NT2/D1 (cell line): ENCODE measurements at regions not wholly inside any gene's neighbourhood (a gene's known extent, or its start where the extent isn't known, plus 50 kb on each side); places are given as distances from the start of the nearest gene placed in this dataset.

ENCODE experiments used
- DNase-seq: peaks from one replicate; pipeline ENCODE4 v3.0.0-alpha.2; 2011; ENCODE audit warnings: low read depth, low spot score
- H3K27me3 ChIP-seq: 2 replicates; pipeline ENCODE4 v1.6.0; 2011; ENCODE audit warnings: mild to moderate bottlenecking; ENCODE audit not compliant: insufficient read length, insufficient read depth
- H3K36me3 ChIP-seq: 2 replicates; pipeline ENCODE4 v1.6.1; 2011; ENCODE audit warnings: mild to moderate bottlenecking, low read length, mixed read lengths; ENCODE audit not compliant: insufficient read depth, insufficient read length
- H3K4me1 ChIP-seq: 2 replicates; pipeline ENCODE4 v1.5.1; 2011; ENCODE audit not compliant: insufficient read depth, insufficient read length
- H3K4me3 ChIP-seq: 2 replicates; pipeline ENCODE4 v1.5.1; 2011; ENCODE audit warnings: low read depth; ENCODE audit not compliant: insufficient read length
- H3K9ac ChIP-seq: 2 replicates; pipeline ENCODE4 v1.6.0; 2011; ENCODE audit warnings: low read depth; ENCODE audit not compliant: insufficient read length
- H3K9me3 ChIP-seq: 2 replicates; pipeline ENCODE4 v1.5.1; 2011; ENCODE audit warnings: mild to moderate bottlenecking, low read length; ENCODE audit not compliant: insufficient read depth
- SUZ12 ChIP-seq: IDR thresholded peaks from 2 replicates; pipeline ENCODE4 v1.6.1; 2011; ENCODE audit not compliant: insufficient read length, insufficient read depth; ENCODE audit errors: extremely low read depth
- YY1 ChIP-seq: IDR thresholded peaks from 2 replicates; pipeline ENCODE4 v1.6.1; 2011; ENCODE audit not compliant: insufficient read length, insufficient read depth
- ZNF274 ChIP-seq: IDR thresholded peaks from 2 replicates; pipeline ENCODE4 v1.6.1; 2011; ENCODE audit warnings: mild to moderate bottlenecking, low read depth, low read length

GRCh38 chr11:91959411-91959810 is 265.2 kb upstream of the FAT3 start:
- H3K4me1 ChIP-seq: no peaks in the 10 kb centered on the region
- H3K9ac ChIP-seq: no peak overlapping the region
- no peak for TF ChIP-seq YY1
- no peak for TF ChIP-seq SUZ12
- TF ChIP-seq ZNF274: no peak
- H3K9me3 ChIP-seq: no peaks in the 10 kb centered on the region
- no peak overlapping the region for H3K4me3 ChIP-seq
- DNase-seq: no peak
- no peaks in the 10 kb centered on the region for H3K27me3 ChIP-seq
- no peaks in the 10 kb centered on the region for H3K36me3 ChIP-seq

- Histone ChIP-seq H3K4me1 (no peaks in the 10 kb centered on the region), H3K9ac (no peak overlapping the region), H3K27me3 (no peaks in the 10 kb centered on the region), H3K9me3 (no peaks in the 10 kb centered on the region), H3K4me3 (no peak overlapping the region), H3K36me3 (no peaks in the 10 kb centered on the region)
- DNase-seq: no peak
- TF ChIP-seq YY1 (no peak), ZNF274 (no peak), SUZ12 (no peak)
Observed at GRCh38 chr11:91956711-91957110, 267.9 kb upstream of the FAT3 start.

GRCh38 chr11:91955206-91955605 is 269.4 kb upstream of the FAT3 start:
- Histone ChIP-seq H3K4me1 (no peaks in the 10 kb centered on the region), H3K4me3 (no peak overlapping the region), H3K9ac (no peak overlapping the region), H3K36me3 (no peaks in the 10 kb centered on the region), H3K9me3 (no peaks in the 10 kb centered on the region), H3K27me3 (no peaks in the 10 kb centered on the region)
- DNase-seq: no peak
- TF ChIP-seq SUZ12: no peak
- TF ChIP-seq ZNF274: no peak
- no peak for TF ChIP-seq YY1

- H3K9ac ChIP-seq: no peak overlapping the region
- H3K4me3 ChIP-seq: no peak overlapping the region
- no peak for DNase-seq
- H3K36me3 ChIP-seq: no peaks in the 10 kb centered on the region
- TF ChIP-seq YY1: no peak
- TF ChIP-seq ZNF274: no peak
- TF ChIP-seq SUZ12: no peak
- H3K4me1 ChIP-seq: no peaks in the 10 kb centered on the region
- H3K27me3 ChIP-seq: no peaks in the 10 kb centered on the region
- no peaks in the 10 kb centered on the region for H3K9me3 ChIP-seq
Observed at GRCh38 chr11:91952056-91952455, 272.6 kb upstream of the FAT3 start.

- DNase-seq: no peak
- H3K4me1 ChIP-seq: no peaks in the 10 kb centered on the region
- H3K9ac ChIP-seq: no peak overlapping the region
- no peak for TF ChIP-seq SUZ12
- no peak for TF ChIP-seq ZNF274
- TF ChIP-seq YY1: no peak
- H3K4me3 ChIP-seq: no peak overlapping the region
- H3K36me3 ChIP-seq: no peaks in the 10 kb centered on the region
- no peaks in the 10 kb centered on the region for H3K27me3 ChIP-seq
- H3K9me3 ChIP-seq: no peaks in the 10 kb centered on the region
Observed at GRCh38 chr11:91947215-91947820, 277.3 kb upstream of the FAT3 start.

- DNase-seq: no peak
- TF ChIP-seq ZNF274 (no peak), SUZ12 (no peak), YY1 (no peak)
- Histone ChIP-seq H3K9ac (no peak overlapping the region), H3K4me3 (no peak overlapping the region), H3K27me3 (no peaks in the 10 kb centered on the region), H3K36me3 (no peaks in the 10 kb centered on the region), H3K4me1 (no peaks in the 10 kb centered on the region), H3K9me3 (no peaks in the 10 kb centered on the region)
Observed at GRCh38 chr11:91946397-91946951, 278.1 kb upstream of the FAT3 start.

- H3K27me3 ChIP-seq: no peaks in the 10 kb centered on the region
- H3K9me3 ChIP-seq: no peaks in the 10 kb centered on the region
- H3K4me3 ChIP-seq: no peak overlapping the region
- TF ChIP-seq ZNF274 (no peak), YY1 (no peak), SUZ12 (no peak)
- H3K4me1 ChIP-seq: no peaks in the 10 kb centered on the region
- no peak overlapping the region for H3K9ac ChIP-seq
- no peaks in the 10 kb centered on the region for H3K36me3 ChIP-seq
- no peak for DNase-seq
Observed at GRCh38 chr11:91935120-91935519, 289.5 kb upstream of the FAT3 start.
